A549 (cell line): ENCODE measurements at regions not wholly inside any gene's neighbourhood (a gene's known extent, or its start where the extent isn't known, plus 50 kb on each side); places are given as distances from the start of the nearest gene placed in this dataset.

Experiments
- CEBPB ChIP-seq, 2 experiments: fragments of >200 bp in 1 of 2; sonication (Bioruptor Twin) in 1 of 2; formaldehyde crosslinking in 1 of 2; IDR thresholded peaks; 2 replicates each; pipeline ENCODE4 v1.6.1; 2012 to 2016
- CHD2 ChIP-seq: fragments of 150-350 bp; IDR thresholded peaks from 2 replicates; pipeline ENCODE4 v1.6.1; 2014; ENCODE audit warnings: low read length; ENCODE audit not compliant: partially characterized antibody
- FOSB ChIP-seq: fragments of 250-450 bp; sonication (Bioruptor Pico); IDR thresholded peaks from 2 replicates; pipeline ENCODE4 v1.5.0; 2020; ENCODE audit warnings: mild to moderate bottlenecking, moderate library complexity
- HOXA7 ChIP-seq: fragments of 250-450 bp; sonication (Bioruptor Pico); IDR thresholded peaks from 2 replicates; pipeline ENCODE4 v1.5.0; 2020; ENCODE audit warnings: mild to moderate bottlenecking, moderate library complexity
- HOXB5 ChIP-seq: fragments of 250-450 bp; sonication (Bioruptor Pico); IDR thresholded peaks from 2 replicates; pipeline ENCODE4 v1.5.0; 2020; ENCODE audit warnings: mild to moderate bottlenecking, moderate library complexity
- JUN ChIP-seq, 2 experiments: fragments of >200 bp; sonication (Bioruptor Twin); formaldehyde crosslinking; IDR thresholded peaks; 2 replicates in 1 of 2; 3 replicates in 1 of 2; pipeline ENCODE4 v1.6.1; 2016 to 2017
- MYC ChIP-seq: IDR thresholded peaks from 2 replicates; pipeline ENCODE4 v1.6.1; 2012; ENCODE audit warnings: mild to moderate bottlenecking, inconsistent platforms, low read length, improper control_type of control experiment, borderline replicate concordance
- NFE2L2 ChIP-seq: fragments of 150-350 bp; conservative IDR thresholded peaks from 2 replicates; pipeline ENCODE4 v1.6.1; 2014; ENCODE audit warnings: low read length
- POLR2A ChIP-seq: IDR thresholded peaks from 2 replicates; pipeline ENCODE4 v1.6.1; 2012; ENCODE audit warnings: mild to moderate bottlenecking, low read length
- TF ChIP-seq, protein P1 (sequence below): fragments of >200 bp; sonication (Bioruptor Twin); formaldehyde crosslinking; IDR thresholded peaks from 3 replicates; pipeline ENCODE4 v1.5.1; 2016
- TF ChIP-seq, protein P2 (sequence below): fragments of >200 bp; sonication (Bioruptor Twin); formaldehyde crosslinking; IDR thresholded peaks from 3 replicates; pipeline ENCODE4 v1.6.1; 2016
- TF ChIP-seq, protein P3 (sequence below): fragments of 200-600 bp; sonication (generic); IDR thresholded peaks from 2 replicates; pipeline ENCODE4 v1.6.1; 2016; ENCODE audit warnings: antibody characterized with exemption, mild to moderate bottlenecking, moderate library complexity
- TF ChIP-seq, protein P4 (sequence below): fragments of 250-450 bp; sonication (Bioruptor Pico); IDR thresholded peaks from 2 replicates; pipeline ENCODE4 v1.5.0; 2021; ENCODE audit warnings: mild to moderate bottlenecking, moderate library complexity, borderline replicate concordance

DNA sequence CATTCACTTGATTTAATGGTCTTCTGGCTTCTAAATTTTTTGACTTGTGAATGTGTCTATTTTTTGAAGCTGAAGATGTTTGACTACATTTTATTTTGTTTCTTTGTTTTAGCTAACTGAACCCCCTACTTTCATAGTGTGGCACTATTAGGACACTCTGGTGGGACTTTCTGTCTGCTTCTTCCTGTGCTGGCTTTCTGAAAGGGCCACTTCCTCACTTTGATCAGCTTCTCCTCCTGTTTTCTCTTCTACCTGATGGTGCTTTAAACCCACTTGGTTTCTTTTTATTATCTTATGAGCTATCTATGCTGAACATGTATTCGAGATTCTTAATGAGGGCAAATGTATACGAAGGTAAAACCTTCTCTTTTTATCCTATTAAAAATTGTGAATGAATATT, 186.1 kb upstream of the CASK start:
- TF ChIP-seq, protein P1, sequence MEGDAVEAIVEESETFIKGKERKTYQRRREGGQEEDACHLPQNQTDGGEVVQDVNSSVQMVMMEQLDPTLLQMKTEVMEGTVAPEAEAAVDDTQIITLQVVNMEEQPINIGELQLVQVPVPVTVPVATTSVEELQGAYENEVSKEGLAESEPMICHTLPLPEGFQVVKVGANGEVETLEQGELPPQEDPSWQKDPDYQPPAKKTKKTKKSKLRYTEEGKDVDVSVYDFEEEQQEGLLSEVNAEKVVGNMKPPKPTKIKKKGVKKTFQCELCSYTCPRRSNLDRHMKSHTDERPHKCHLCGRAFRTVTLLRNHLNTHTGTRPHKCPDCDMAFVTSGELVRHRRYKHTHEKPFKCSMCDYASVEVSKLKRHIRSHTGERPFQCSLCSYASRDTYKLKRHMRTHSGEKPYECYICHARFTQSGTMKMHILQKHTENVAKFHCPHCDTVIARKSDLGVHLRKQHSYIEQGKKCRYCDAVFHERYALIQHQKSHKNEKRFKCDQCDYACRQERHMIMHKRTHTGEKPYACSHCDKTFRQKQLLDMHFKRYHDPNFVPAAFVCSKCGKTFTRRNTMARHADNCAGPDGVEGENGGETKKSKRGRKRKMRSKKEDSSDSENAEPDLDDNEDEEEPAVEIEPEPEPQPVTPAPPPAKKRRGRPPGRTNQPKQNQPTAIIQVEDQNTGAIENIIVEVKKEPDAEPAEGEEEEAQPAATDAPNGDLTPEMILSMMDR, result no peak
- TF ChIP-seq POLR2A, result no peak
- no peak for TF ChIP-seq NFE2L2
- no peak for TF ChIP-seq FOSB
- TF ChIP-seq, protein P2, sequence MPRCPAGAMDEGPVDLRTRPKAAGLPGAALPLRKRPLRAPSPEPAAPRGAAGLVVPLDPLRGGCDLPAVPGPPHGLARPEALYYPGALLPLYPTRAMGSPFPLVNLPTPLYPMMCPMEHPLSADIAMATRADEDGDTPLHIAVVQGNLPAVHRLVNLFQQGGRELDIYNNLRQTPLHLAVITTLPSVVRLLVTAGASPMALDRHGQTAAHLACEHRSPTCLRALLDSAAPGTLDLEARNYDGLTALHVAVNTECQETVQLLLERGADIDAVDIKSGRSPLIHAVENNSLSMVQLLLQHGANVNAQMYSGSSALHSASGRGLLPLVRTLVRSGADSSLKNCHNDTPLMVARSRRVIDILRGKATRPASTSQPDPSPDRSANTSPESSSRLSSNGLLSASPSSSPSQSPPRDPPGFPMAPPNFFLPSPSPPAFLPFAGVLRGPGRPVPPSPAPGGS, result no peak
- TF ChIP-seq HOXB5 (CRISPR knock-in tag), result no peak
- no peak for TF ChIP-seq CHD2
- TF ChIP-seq JUN (IDR thresholded peaks at IDR 0.05), result no peak
- TF ChIP-seq, protein P3, sequence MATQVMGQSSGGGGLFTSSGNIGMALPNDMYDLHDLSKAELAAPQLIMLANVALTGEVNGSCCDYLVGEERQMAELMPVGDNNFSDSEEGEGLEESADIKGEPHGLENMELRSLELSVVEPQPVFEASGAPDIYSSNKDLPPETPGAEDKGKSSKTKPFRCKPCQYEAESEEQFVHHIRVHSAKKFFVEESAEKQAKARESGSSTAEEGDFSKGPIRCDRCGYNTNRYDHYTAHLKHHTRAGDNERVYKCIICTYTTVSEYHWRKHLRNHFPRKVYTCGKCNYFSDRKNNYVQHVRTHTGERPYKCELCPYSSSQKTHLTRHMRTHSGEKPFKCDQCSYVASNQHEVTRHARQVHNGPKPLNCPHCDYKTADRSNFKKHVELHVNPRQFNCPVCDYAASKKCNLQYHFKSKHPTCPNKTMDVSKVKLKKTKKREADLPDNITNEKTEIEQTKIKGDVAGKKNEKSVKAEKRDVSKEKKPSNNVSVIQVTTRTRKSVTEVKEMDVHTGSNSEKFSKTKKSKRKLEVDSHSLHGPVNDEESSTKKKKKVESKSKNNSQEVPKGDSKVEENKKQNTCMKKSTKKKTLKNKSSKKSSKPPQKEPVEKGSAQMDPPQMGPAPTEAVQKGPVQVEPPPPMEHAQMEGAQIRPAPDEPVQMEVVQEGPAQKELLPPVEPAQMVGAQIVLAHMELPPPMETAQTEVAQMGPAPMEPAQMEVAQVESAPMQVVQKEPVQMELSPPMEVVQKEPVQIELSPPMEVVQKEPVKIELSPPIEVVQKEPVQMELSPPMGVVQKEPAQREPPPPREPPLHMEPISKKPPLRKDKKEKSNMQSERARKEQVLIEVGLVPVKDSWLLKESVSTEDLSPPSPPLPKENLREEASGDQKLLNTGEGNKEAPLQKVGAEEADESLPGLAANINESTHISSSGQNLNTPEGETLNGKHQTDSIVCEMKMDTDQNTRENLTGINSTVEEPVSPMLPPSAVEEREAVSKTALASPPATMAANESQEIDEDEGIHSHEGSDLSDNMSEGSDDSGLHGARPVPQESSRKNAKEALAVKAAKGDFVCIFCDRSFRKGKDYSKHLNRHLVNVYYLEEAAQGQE, result no peak
- TF ChIP-seq MYC, result no peak
- no peak for TF ChIP-seq HOXA7
- TF ChIP-seq, protein P4, sequence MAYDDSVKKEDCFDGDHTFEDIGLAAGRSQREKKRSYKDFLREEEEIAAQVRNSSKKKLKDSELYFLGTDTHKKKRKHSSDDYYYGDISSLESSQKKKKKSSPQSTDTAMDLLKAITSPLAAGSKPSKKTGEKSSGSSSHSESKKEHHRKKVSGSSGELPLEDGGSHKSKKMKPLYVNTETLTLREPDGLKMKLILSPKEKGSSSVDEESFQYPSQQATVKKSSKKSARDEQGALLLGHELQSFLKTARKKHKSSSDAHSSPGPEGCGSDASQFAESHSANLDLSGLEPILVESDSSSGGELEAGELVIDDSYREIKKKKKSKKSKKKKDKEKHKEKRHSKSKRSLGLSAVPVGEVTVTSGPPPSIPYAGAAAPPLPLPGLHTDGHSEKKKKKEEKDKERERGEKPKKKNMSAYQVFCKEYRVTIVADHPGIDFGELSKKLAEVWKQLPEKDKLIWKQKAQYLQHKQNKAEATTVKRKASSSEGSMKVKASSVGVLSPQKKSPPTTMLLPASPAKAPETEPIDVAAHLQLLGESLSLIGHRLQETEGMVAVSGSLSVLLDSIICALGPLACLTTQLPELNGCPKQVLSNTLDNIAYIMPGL (CRISPR knock-in tag), result no peak
- no peak for TF ChIP-seq CEBPB (IDR thresholded peaks at IDR 0.05)
